ENCODE measurements at regions not wholly inside any gene's neighbourhood (a gene's known extent, or its start where the extent isn't known, plus 50 kb on each side); places are given as distances from the start of the nearest gene placed in this dataset.

DNA sequence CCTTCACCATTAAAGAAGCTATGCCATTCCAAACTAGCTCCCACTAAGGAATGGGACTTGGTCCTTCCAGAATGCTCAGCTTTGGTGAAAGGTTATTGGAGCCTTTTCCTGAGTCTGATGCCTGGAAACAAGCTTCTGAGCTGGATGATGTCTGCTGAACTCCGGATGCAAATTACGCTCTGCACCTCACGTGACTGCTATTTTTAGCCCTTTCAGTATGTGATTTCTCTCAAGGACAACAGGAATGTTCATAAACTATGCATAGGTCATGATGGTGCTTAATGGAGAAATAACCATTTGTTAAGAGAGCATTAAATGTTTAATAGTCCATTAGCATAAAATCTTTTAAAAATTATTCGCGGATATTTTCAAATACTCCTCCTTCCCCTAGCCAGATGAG lies 631.4 kb upstream of the KIRREL3 start:
- Histone ChIP-seq H3K36me3 (ENCODE audit: control insufficient read depth in 2 of 2, insufficient read depth in 2 of 2, low read length in 1 of 2) (no peaks in the 10 kb centered on the region), H3K9me3 (replicated peaks; ENCODE audit: control insufficient read depth, insufficient read depth, low read length) (no peaks in the 10 kb centered on the region), H2AFZ (ENCODE audit: control insufficient read depth, low read depth, low read length) (no peak overlapping the region), H3K79me2 (ENCODE audit: control insufficient read depth, insufficient read depth, low read length) (no peaks in the 10 kb centered on the region), H3K27ac (ENCODE audit: control insufficient read depth, insufficient read depth) (no peak overlapping the region), H3K9ac (ENCODE audit: control insufficient read depth, insufficient read depth, low read length) (no peak overlapping the region), H3K4me3 (no peak overlapping the region), H3K27me3 (replicated peaks in 1 of 2; ENCODE audit: control insufficient read depth in 2 of 2, insufficient read depth in 2 of 2, low read length in 1 of 2) (no peaks in the 10 kb centered on the region), H3K4me1 (ENCODE audit: control insufficient read depth, insufficient read depth, low read length) (no peaks in the 10 kb centered on the region), H3K4me2 (ENCODE audit: control insufficient read depth, insufficient read depth) (no peak overlapping the region), H4K20me1 (ENCODE audit: control insufficient read depth, insufficient read depth) (no peaks in the 10 kb centered on the region)
- ChIA-PET CTCF (no interaction called here), SMC1A (ENCODE audit: uncharacterized antibody, unreplicated experiment) (interaction anchor here (1.2 kb wide), 1 partner anchor 16 kb away, joined by 3 read pairs; no protein-coding TSS in a partner anchor), RAD21 (ENCODE audit: unreplicated experiment) (no interaction called here), POLR2A (no interaction called here)
- no TSS peak for BruUV-seq (replicated peaks)
- intact Hi-C loops (cut with micrococcal nuclease; ENCODE audit: unreplicated experiment) (no loop called here), in situ Hi-C loops (cut with MboI) (no loop called here)
- TF ChIP-seq BHLHE40 (IDR thresholded peaks at IDR 0.05; ENCODE audit: borderline replicate concordance in 1 of 2, low read depth in 2 of 2, low read length in 1 of 2) = peak in 1 of 2 experiments; percentile 36; a peak in 2 of 4 replicates
- no peak for TF ChIP-seq SMC3 (IDR thresholded peaks at IDR 0.05; ENCODE audit: borderline replicate concordance, low read length)
- DNase-seq (ENCODE audit: low read depth, low spot score) = no peak
- 84% methylated on average over 5 of the region's 5 CpGs for WGBS (ENCODE audit: insufficient coverage, insufficient replicate concordance, low lambda C conversion rate, missing lambda C conversion rate)
- no peak for FAIRE-seq
- ATAC-seq = no peak

DNA sequence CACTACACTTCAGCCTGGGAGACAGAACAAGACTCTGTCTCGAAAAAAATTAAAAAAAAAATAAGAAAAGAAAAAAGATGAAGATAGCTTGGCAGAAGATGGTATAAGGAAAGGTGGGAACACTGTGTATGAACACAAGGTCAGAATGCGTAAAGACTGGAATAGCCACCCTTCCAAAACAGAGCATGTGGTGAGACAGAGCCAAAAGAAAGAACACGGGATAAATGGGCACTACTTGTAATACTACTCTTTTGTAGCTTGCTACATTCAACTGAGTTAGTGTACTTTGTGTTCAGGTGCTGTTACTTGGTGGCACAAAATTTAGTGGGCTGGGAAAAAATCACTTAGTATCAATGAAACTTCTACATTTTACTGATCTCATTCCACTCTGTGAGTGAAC lies 628.6 kb upstream of the KIRREL3 start:
- WGBS (ENCODE audit: insufficient coverage, insufficient replicate concordance, low lambda C conversion rate, missing lambda C conversion rate) = 32% methylated on average over 3 of the region's 3 CpGs
- POLR2A ChIA-PET = no interaction called here
- TF ChIP-seq IKZF1 (conservative IDR thresholded peaks at IDR 0.05) (no peak), REST (IDR thresholded peaks at IDR 0.05; ENCODE audit: low read depth, low read length) (no peak), RELA (IDR thresholded peaks at IDR 0.05; ENCODE audit: borderline replicate concordance, partially characterized antibody) (no peak), SMAD1 (IDR thresholded peaks at IDR 0.05; ENCODE audit: low read depth, partially characterized antibody) (no peak), NRF1 (conservative IDR thresholded peaks at IDR 0.05; ENCODE audit: low read depth, low read length) (no peak), GATAD2B (conservative IDR thresholded peaks at IDR 0.05; ENCODE audit: low read depth) (no peak), E2F4 (IDR thresholded peaks at IDR 0.05; ENCODE audit: low read depth, low read length) (no peak), ZSCAN29 (IDR thresholded peaks at IDR 0.05) (no peak), ZNF274 (IDR thresholded peaks at IDR 0.05; ENCODE audit: insufficient read depth, insufficient read length) (no peak), ATF2 (IDR thresholded peaks at IDR 0.05; ENCODE audit: low read length) (no peak), MYC (IDR thresholded peaks at IDR 0.05; ENCODE audit: insufficient read depth, insufficient read length, insufficient replicate concordance, low read length, severe bottlenecking) (no peak)

More for the DNA sequence above, 628.6 kb upstream of the KIRREL3 start:
- H3K79me2 ChIP-seq (ENCODE audit: control insufficient read depth, insufficient read depth, low read length) = no peaks in the 10 kb centered on the region
- SMC1A ChIA-PET (ENCODE audit: uncharacterized antibody, unreplicated experiment) = interaction anchor here (1.5 kb wide), 1 partner anchor 16 kb away, joined by 3 read pairs; no protein-coding TSS in a partner anchor
- intact Hi-C loops (cut with micrococcal nuclease; ENCODE audit: unreplicated experiment) = no loop called here
- no peak overlapping the region for H3K27ac ChIP-seq (ENCODE audit: control insufficient read depth, insufficient read depth)
- ATAC-seq (no peak), DNase-seq (ENCODE audit: low read depth, low spot score) (no peak), FAIRE-seq (no peak)
- no peak overlapping the region for H3K9ac ChIP-seq (ENCODE audit: control insufficient read depth, insufficient read depth, low read length)
- no peak overlapping the region for H2AFZ ChIP-seq (ENCODE audit: control insufficient read depth, low read depth, low read length)
- no TSS peak for BruUV-seq (replicated peaks)
- H3K27me3 ChIP-seq (replicated peaks in 1 of 2; ENCODE audit: control insufficient read depth in 2 of 2, insufficient read depth in 2 of 2, low read length in 1 of 2) = no peaks in the 10 kb centered on the region
- in situ Hi-C loops (cut with MboI) = no loop called here
- H3K4me3 ChIP-seq = no peak overlapping the region
- no peaks in the 10 kb centered on the region for H3K9me3 ChIP-seq (replicated peaks; ENCODE audit: control insufficient read depth, insufficient read depth, low read length)
- no peaks in the 10 kb centered on the region for H4K20me1 ChIP-seq (ENCODE audit: control insufficient read depth, insufficient read depth)
- H3K4me1 ChIP-seq (ENCODE audit: control insufficient read depth, insufficient read depth, low read length) = no peaks in the 10 kb centered on the region
- RAD21 ChIA-PET (ENCODE audit: unreplicated experiment) = no interaction called here
- H3K4me2 ChIP-seq (ENCODE audit: control insufficient read depth, insufficient read depth) = no peak overlapping the region
- no peaks in the 10 kb centered on the region for H3K36me3 ChIP-seq (ENCODE audit: control insufficient read depth in 2 of 2, insufficient read depth in 2 of 2, low read length in 1 of 2)
- CTCF ChIA-PET = no interaction called here

All from GM12878 (cell line).